Mononuclear cell (primary cell): ENCODE measurements at regions not wholly inside any gene's neighbourhood (a gene's known extent, or its start where the extent isn't known, plus 50 kb on each side); places are given as distances from the start of the nearest gene placed in this dataset.

Source experiments
- H3K27me3 ChIP-seq: 2 replicates; pipeline ENCODE4 v1.6.0; 2011; ENCODE audit warnings: low read length, control low read depth; ENCODE audit not compliant: insufficient read depth
- H3K4me1 ChIP-seq: 2 replicates; pipeline ENCODE4 v1.5.1; 2011; ENCODE audit warnings: mild to moderate bottlenecking, low read length, control low read depth; ENCODE audit not compliant: insufficient read depth
- H3K4me3 ChIP-seq: 2 replicates; pipeline ENCODE4 v1.5.1; 2011; ENCODE audit warnings: mild to moderate bottlenecking, low read length, moderate library complexity
- H3K9me3 ChIP-seq: 2 replicates; pipeline ENCODE4 v1.5.1; 2011; ENCODE audit warnings: low read depth, mild to moderate bottlenecking, control low read depth, low read length

- Histone ChIP-seq H3K27me3 (no peaks in the 10 kb centered on the region), H3K4me1 (no peaks in the 10 kb centered on the region), H3K4me3 (no peak overlapping the region), H3K9me3 (no peaks in the 10 kb centered on the region)
Measured at GRCh38 chr13:21799671-21800070, 128.8 kb downstream of the FGF9 start.

- Histone ChIP-seq H3K4me1 (no peaks in the 10 kb centered on the region), H3K9me3 (no peaks in the 10 kb centered on the region), H3K27me3 (no peaks in the 10 kb centered on the region), H3K4me3 (no peak overlapping the region)
Measured at GRCh38 chr13:21800837-21801616, 130.2 kb downstream of the FGF9 start.

- Histone ChIP-seq H3K4me1 (no peaks in the 10 kb centered on the region), H3K4me3 (no peak overlapping the region), H3K9me3 (no peaks in the 10 kb centered on the region)
Measured at GRCh38 chr13:21805733-21806132, 134.9 kb downstream of the FGF9 start.

GRCh38 chr13:21812192-21812626 lies 141.3 kb downstream of the FGF9 start:
- H3K27me3 ChIP-seq = no peaks in the 10 kb centered on the region
- H3K4me3 ChIP-seq = no peak overlapping the region
- H3K9me3 ChIP-seq = no peaks in the 10 kb centered on the region

More at GRCh38 chr13:21805733-21806132, 134.9 kb downstream of the FGF9 start:
- H3K27me3 ChIP-seq = no peaks in the 10 kb centered on the region

GRCh38 chr13:21813110-21813509 lies 142.2 kb downstream of the FGF9 start:
- no peaks in the 10 kb centered on the region for H3K9me3 ChIP-seq
- no peaks in the 10 kb centered on the region for H3K4me1 ChIP-seq
- no peak overlapping the region for H3K4me3 ChIP-seq
- H3K27me3 ChIP-seq = no peaks in the 10 kb centered on the region

More at GRCh38 chr13:21812192-21812626, 141.3 kb downstream of the FGF9 start:
- H3K4me1 ChIP-seq = no peaks in the 10 kb centered on the region

GRCh38 chr13:21813844-21814243 lies 143.0 kb downstream of the FGF9 start:
- Histone ChIP-seq H3K4me3 (no peak overlapping the region), H3K27me3 (no peaks in the 10 kb centered on the region), H3K9me3 (no peaks in the 10 kb centered on the region), H3K4me1 (no peaks in the 10 kb centered on the region)

- Histone ChIP-seq H3K27me3 (no peaks in the 10 kb centered on the region), H3K9me3 (no peaks in the 10 kb centered on the region), H3K4me1 (no peaks in the 10 kb centered on the region), H3K4me3 (no peak overlapping the region)
Measured at GRCh38 chr13:21814604-21815003, 143.7 kb downstream of the FGF9 start.

- Histone ChIP-seq H3K9me3 (no peaks in the 10 kb centered on the region), H3K4me3 (no peak overlapping the region), H3K27me3 (no peaks in the 10 kb centered on the region), H3K4me1 (no peaks in the 10 kb centered on the region)
Measured at GRCh38 chr13:21817878-21818277, 147.0 kb downstream of the FGF9 start.

GRCh38 chr13:21822029-21822428 lies 151.2 kb downstream of the FGF9 start:
- Histone ChIP-seq H3K4me1 (no peaks in the 10 kb centered on the region), H3K27me3 (no peaks in the 10 kb centered on the region), H3K4me3 (no peak overlapping the region), H3K9me3 (no peaks in the 10 kb centered on the region)

- Histone ChIP-seq H3K4me3 (no peak overlapping the region), H3K4me1 (no peaks in the 10 kb centered on the region), H3K9me3 (no peaks in the 10 kb centered on the region), H3K27me3 (no peaks in the 10 kb centered on the region)
Measured at GRCh38 chr13:21823416-21823815, 152.5 kb downstream of the FGF9 start.

GRCh38 chr13:21823949-21824348 lies 153.1 kb downstream of the FGF9 start:
- Histone ChIP-seq H3K27me3 (no peaks in the 10 kb centered on the region), H3K4me1 (no peaks in the 10 kb centered on the region), H3K4me3 (no peak overlapping the region), H3K9me3 (no peaks in the 10 kb centered on the region)

- H3K4me1 ChIP-seq = no peaks in the 10 kb centered on the region
- H3K27me3 ChIP-seq = no peaks in the 10 kb centered on the region
- H3K9me3 ChIP-seq = no peaks in the 10 kb centered on the region
Measured at GRCh38 chr13:21825186-21825585, 154.3 kb downstream of the FGF9 start.

GRCh38 chr13:21825801-21826200 lies 154.9 kb downstream of the FGF9 start:
- Histone ChIP-seq H3K27me3 (no peaks in the 10 kb centered on the region), H3K4me1 (no peaks in the 10 kb centered on the region), H3K9me3 (no peaks in the 10 kb centered on the region), H3K4me3 (no peak overlapping the region)

More at GRCh38 chr13:21825186-21825585, 154.3 kb downstream of the FGF9 start:
- H3K4me3 ChIP-seq = no peak overlapping the region

- H3K4me3 ChIP-seq = no peak overlapping the region
- no peaks in the 10 kb centered on the region for H3K4me1 ChIP-seq
- H3K27me3 ChIP-seq = no peaks in the 10 kb centered on the region
- no peaks in the 10 kb centered on the region for H3K9me3 ChIP-seq
Measured at GRCh38 chr13:21826214-21827015, 155.5 kb downstream of the FGF9 start.

- H3K4me3 ChIP-seq = no peak overlapping the region
- H3K27me3 ChIP-seq = no peaks in the 10 kb centered on the region
- H3K4me1 ChIP-seq = no peaks in the 10 kb centered on the region
- no peaks in the 10 kb centered on the region for H3K9me3 ChIP-seq
Measured at GRCh38 chr13:21831654-21832324, 160.9 kb downstream of the FGF9 start.
